NCI-H1417 treated with DMSO at 0.1 percent for 48 hours (cell line): ENCODE measurements at regions not wholly inside any gene's neighbourhood (a gene's known extent, or its start where the extent isn't known, plus 50 kb on each side); places are given as distances from the start of the nearest gene placed in this dataset.

Experiments used
- DNase-seq: peaks from one replicate; lab custom pipeline; 2025; lab: John Stamatoyannopoulos, UW

- DNase-seq = no peak
Measured at GRCh38 chr1:112264553-112264952, 131.5 kb upstream of the CTTNBP2NL start.

GRCh38 chr1:112265931-112266330 is 130.1 kb upstream of the CTTNBP2NL start:
- no peak for DNase-seq

DNA sequence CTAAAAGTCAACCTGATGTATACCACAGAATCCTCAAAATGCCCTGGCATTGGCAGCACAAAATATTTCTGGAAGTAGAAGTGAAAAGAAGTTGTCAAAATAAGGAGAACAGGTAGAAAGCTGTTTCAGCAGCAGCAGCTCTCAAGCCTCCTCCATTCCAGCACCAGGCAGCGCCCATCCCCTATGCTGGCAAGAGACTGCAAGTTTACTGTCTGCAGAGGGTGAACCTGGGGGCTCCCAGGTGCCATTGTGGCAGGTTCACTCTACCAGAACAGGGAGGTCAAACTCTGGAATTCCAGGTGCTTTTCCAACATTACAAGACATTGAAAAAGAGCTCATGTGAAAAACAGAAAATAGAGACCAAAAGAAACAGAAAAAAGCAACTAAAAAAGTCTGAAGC is 128.8 kb upstream of the CTTNBP2NL start:
- DNase-seq = no peak

- no peak for DNase-seq
Measured at GRCh38 chr1:112267929-112268328, 128.1 kb upstream of the CTTNBP2NL start.

- DNase-seq = no peak
Measured at GRCh38 chr1:112268408-112268807, 127.6 kb upstream of the CTTNBP2NL start.

DNA sequence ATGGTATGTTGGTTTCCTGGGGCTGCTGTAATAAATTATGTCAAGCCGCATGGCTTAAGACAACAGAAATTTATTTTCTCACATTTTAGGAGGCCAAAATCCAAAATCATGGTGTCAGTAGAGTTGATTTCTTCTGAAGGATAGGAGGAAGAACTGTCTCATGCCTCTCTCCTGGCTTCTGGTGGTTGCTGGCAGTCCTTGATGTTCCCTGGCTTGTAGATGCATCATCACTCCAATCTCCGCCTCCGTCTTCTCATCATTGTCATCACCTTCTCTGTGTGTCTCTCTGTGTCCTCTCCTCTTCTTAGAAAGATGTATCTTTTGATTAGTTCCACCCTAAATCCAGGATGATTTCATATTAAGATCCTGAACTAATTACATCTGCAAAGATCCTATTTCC is 124.7 kb upstream of the CTTNBP2NL start:
- DNase-seq = no peak

- DNase-seq = no peak
Measured at GRCh38 chr1:112272101-112272772, 123.8 kb upstream of the CTTNBP2NL start.

GRCh38 chr1:112284796-112285195 is 111.2 kb upstream of the CTTNBP2NL start:
- DNase-seq = no peak

DNA sequence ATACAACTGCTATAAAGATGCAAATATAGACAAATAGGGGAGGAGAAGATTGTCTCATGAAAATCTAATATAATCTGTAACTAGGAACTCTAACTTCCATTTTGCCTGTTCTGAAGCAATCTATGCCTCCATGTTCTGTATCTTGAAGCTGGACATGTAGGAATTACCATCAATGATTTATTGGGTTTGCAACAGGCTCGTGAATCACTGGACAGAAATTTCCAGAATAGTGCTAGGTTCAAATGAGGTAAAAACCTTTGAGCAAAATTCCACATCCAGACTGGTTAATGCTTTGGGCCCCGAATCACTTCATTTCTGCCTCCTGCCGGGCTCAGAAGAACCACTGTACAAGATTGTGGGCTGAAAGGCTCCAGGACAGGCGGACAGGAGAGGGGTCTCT is 110.7 kb upstream of the CTTNBP2NL start:
- no peak for DNase-seq

GRCh38 chr1:112285746-112286145 is 110.3 kb upstream of the CTTNBP2NL start:
- no peak for DNase-seq

DNA sequence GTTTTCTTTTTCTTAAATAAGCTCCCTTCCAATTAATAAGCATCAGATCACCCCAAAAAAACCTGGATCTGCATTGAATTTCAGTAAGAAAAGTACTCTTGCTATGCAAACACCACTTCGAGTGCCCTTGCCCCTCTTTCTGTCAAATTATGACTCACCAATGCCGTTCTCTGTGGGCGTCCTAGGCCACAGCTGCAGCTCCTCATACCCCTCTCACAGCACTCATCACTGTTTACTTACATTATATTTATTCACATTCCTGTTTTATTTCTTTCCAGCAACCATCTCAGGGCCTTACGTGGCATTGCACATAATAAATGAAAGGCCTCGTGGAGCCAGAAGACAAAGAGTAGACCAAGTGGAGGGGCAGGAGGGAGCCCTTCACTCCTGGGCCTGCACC is 99.1 kb upstream of the CTTNBP2NL start:
- DNase-seq = no peak

- DNase-seq = no peak
Measured at GRCh38 chr1:112297536-112297935, 98.5 kb upstream of the CTTNBP2NL start.

DNA sequence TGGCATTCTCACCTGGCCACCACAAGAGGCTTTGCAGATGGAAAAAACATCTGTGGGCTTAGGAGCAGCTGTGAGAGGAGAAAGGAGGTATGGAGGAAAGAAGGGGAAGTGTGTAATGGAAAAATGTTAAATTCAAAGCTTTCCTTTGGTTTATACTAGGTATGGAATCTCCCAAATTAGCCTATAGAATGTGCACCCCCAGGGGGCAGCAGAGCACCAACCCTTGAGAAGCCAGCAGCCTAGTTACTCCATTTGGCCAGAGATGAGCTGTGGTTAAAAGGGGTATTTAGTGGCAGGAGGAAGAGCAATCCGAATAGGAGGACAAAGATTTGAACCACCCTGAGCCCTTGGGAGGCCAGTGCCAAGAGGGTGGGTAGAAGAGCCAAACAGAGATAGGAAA is 97.5 kb upstream of the CTTNBP2NL start:
- no peak for DNase-seq

GRCh38 chr1:112304126-112304525 is 91.9 kb upstream of the CTTNBP2NL start:
- no peak for DNase-seq

- no peak for DNase-seq
Measured at GRCh38 chr1:112304612-112305011, 91.4 kb upstream of the CTTNBP2NL start.

DNA sequence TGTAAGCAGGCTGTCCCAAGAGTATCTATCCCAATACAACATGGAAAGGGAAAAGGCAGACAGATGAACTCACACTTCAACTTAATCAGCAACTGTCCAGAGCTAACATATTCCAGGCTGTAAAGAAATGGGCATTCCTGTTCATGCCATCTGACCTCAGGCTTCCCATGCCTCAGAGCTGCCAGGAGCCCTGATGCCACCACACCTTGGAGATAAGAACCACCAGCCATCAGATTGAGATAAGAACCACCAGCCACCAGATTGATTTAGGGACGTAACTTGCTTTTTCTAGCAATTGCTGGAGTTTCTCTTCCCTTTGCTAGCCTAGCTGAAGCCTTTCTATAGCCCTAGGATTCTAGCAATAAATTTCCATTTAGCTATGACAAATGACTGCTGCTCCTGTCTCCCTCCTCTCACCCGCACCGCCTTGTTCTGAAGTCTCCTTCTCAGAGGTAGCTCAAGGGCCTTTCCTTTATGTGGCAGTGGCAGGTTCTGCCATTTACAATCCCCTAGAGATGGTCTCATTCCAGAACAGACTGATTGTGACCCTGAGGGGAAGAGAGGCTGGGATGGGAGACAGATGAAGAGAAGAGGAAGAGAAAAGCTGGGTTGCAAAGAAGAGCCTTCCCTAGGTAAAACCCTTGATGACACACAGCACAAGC is 88.0 kb upstream of the CTTNBP2NL start:
- DNase-seq = no peak

- no peak for DNase-seq
Measured at GRCh38 chr1:112308716-112309115, 87.3 kb upstream of the CTTNBP2NL start.

- DNase-seq = no peak
Measured at GRCh38 chr1:112309499-112309898, 86.5 kb upstream of the CTTNBP2NL start.

DNA sequence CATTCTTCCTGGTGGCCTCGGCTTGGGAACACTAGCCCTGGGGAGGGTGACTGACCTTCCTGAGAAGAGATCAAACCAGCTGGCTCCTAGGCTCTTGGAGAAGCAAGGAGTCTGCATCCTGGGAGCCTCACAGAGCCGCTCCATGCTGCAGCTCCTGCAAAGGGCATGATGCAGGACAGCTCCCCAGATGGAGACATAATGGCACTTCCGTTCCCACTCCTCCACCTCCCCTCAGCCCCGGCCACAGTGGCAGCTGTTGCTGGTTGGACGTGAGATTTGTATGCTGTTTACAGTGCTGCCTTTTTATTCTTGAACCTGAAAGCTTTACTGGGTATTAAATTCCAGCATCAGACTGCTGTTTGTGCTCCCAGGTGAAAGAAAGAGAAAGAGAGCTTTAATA is 83.7 kb upstream of the CTTNBP2NL start:
- no peak for DNase-seq

DNA sequence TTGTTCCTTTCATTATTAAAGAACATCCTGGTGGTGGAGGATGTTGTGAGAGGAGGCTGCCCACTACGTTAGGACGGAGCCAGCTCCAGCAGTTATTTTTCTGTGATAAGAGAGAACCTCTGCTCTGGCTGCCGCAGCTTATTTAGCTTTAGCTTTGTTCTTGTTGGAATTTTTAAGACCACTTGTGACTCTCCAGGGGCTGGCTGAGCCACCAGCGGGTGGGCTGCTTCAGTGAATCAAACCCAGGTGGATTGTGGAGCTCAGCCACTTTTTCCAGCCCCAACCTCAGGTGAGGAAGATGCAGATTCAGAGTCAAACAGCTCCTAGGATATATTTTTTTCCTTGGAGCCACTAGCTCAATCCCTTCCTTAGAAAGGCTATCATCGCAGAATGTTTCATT is 83.1 kb upstream of the CTTNBP2NL start:
- no peak for DNase-seq

DNA sequence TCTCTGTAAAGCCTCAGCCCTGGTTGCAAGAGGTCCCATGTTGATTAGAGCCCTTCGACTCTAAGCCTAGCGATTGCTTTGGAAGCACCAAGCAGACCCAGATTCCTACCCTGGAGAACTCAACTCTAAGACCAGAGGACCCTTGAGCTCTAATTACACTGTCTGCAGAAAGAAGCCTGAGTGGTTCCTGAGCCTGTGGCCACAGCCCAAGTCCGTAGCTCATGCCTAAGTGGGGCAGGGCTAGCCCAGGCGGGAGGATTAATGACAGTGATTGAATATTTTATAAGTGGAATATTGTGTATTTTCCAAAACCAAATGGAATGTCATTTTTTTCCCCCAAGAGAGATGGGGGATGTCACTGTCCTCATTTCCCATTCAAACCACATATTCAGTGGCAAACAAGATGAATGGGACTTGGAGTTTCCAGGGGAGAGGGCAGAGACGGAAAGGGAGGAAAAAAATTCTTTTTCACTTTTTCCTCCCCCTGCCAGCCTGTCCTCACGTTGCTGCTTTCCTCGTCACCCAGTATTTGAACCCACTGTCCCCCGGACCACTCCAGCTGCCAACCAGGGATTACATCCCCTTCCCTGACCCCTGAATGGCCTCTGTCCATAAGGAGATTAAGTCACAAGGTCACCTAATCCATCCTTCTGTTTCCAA is 79.6 kb upstream of the CTTNBP2NL start:
- no peak for DNase-seq

DNA sequence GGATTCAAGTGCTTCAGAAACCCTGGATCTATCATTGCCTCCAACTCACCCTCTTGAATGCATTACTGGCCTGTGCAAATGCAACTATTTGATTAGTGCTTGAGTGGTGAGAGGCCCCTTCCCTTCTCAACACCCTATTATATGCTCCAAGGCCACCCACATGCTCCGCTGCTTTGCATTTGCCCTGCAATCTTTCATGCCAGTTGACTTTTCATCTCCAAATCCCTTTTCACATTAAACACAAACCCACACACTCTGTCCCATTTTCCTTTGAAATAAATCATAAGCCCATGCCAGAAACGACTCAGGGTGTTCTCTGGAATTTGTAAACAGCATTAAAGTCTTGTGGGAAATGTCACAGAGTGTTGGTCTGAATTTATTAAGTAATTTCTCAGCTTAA is 78.9 kb upstream of the CTTNBP2NL start:
- no peak for DNase-seq

DNA sequence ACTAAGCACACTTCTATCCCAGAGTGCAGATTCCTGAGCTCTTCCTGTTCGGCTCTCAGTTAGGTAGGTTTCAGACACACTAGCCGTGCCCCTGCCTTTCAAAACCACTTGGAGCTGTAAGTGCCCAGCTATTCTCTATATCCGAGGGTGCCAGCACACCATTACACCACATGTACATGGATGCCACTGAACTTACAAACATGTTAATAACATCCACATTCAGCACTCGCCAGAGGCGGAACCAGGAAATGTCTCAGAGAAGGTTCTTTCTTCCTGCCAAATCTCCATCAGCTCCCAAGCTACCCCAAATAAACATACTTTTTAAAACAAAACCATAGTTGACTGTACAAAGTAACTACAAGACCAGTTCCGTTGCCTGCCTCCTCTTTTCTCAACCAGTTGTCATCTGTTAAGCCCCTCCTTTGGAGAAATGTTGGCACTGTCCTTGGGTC is 78.4 kb upstream of the CTTNBP2NL start:
- no peak for DNase-seq
